Heart right ventricle (tissue), 16 donors: ENCODE measurements at regions not wholly inside any gene's neighbourhood (a gene's known extent, or its start where the extent isn't known, plus 50 kb on each side); places are given as distances from the start of the nearest gene placed in this dataset.
A peak's percentile ranks its signal among the peaks of the same experiment; 100 is the strongest.

ENCODE experiments used
- ATAC-seq, 8 donors: fragments of 200-7000 bp; cut with Tn5 transposase; one replicate each; pipeline ENCODE4 v1.9.1; 2020; ENCODE audit warnings: mild to moderate bottlenecking in 8 of 8, moderate library complexity in 8 of 8, moderate number of reproducible peaks in 1 of 8
- DNase-seq, 2 donors: peaks; one replicate each; pipeline ENCODE4 v3.0.0-alpha.2; 2020
- H3K27ac ChIP-seq, 10 donors: fragments of 200-600 bp; sonication (generic) in 2 of 10; one replicate each; pipeline versions ENCODE4 v1.5.0 to v1.8.0; 2020 to 2022; ENCODE audit warnings: mild to moderate bottlenecking in 3 of 10
- H3K27me3 ChIP-seq, 7 donors: fragments of 200-600 bp; one replicate each; pipeline ENCODE4 v1.8.0; 2021 to 2022; ENCODE audit warnings: mild to moderate bottlenecking in 2 of 7
- H3K36me3 ChIP-seq, 9 donors: fragments of 200-600 bp; sonication (generic) in 1 of 9; one replicate each; pipeline versions ENCODE4 v1.5.0 to v1.8.0; 2020 to 2022; ENCODE audit warnings: mild to moderate bottlenecking in 2 of 9
- H3K4me1 ChIP-seq, 9 donors: fragments of 200-600 bp; sonication (generic) in 1 of 9; one replicate each; pipeline versions ENCODE4 v1.5.0 to v1.8.0; 2020 to 2022; ENCODE audit warnings: mild to moderate bottlenecking in 4 of 9
- H3K4me3 ChIP-seq, 10 donors: fragments of 200-600 bp; sonication (generic) in 2 of 10; one replicate each; pipeline versions ENCODE4 v1.5.0 to v1.8.0; 2020 to 2022; ENCODE audit warnings: mild to moderate bottlenecking in 7 of 10, moderate library complexity in 2 of 10
- H3K9me3 ChIP-seq, 11 donors: fragments of 200-600 bp in 10 of 11; sonication (generic) in 2 of 11; one replicate each; pipeline versions ENCODE4 v1.5.0 to v1.8.0; 2013 to 2022; ENCODE audit warnings: mild to moderate bottlenecking in 2 of 11, control low read depth in 1 of 11, moderate library complexity in 1 of 11
- CTCF ChIP-seq, 9 donors: fragments of 200-600 bp; sonication (generic) in 2 of 9; IDR thresholded peaks; one replicate each; pipeline versions ENCODE4 v1.5.0 to v1.8.0; 2021 to 2022; ENCODE audit warnings: antibody characterized with exemption in 9 of 9, mild to moderate bottlenecking in 5 of 9, moderate library complexity in 1 of 9
- WGBS, 2 donors: extraction: QIAGEN DNeasy Blood & Tissue Kit; methylation state at CpG; one replicate each; pipeline ENCODE4 v1.1.7; 2013; ENCODE audit warnings: inconsistent platforms in 1 of 2; 5-methylcytosine and 5-hydroxymethylcytosine counted together
- intact Hi-C, 10 donors: fragments of 100-400 bp; cut with DNase I; formaldehyde crosslinking; loops; one replicate each; pipeline versions ENCODE4 v1.11.1 to v1.14.2; 2022
- donor health status: Arrhythmogenic right ventricular cardiomyopathy.
- donor health status: ischemic (EF 13 %, LVEDD 7.1; RV severe dilation, severe dysfunction).
- donor health status: healthy with polysubstance abuse.
- donor health status: DM: no; HTN: yes; CAD: no.
- donor health status: DM: no; HTN: no; CAD: no.
- donor health status: ischemic (EF 25% LVEDD 6.9; RV normal size, moderate dysfunction).
- donor health status: ischemic (EF 25% LVEDD 5.7; RV mildly dilated, moderate dysfunction).
- donor health status: healthy.
- donor health status: DM: yes; HTN: yes; CAD: no.
- donor health status: Ischemic cardiomyopathy.
- donor health status: ischemic (EF 35%, LVEDD 5.7; RV mildly dilated, moderate dysfunction).
- donor health status: nonischemic (EF 11% LVEDD 7.7; RV severe dilation, severe dysfunction).
- donor health status: DM: yes; HTN: yes; CAD: no.
- donor health status: PGD.
- donor health status: ischemic (EF 29% LVEDD 5.4; RV normal size, mild dysfunction).
- donor health status: nonischemic (EF 23%, LVEDD 6.1; RV moderate dilation, normal function).

GRCh38 chr3:184659797-184660301 lies 52.0 kb downstream of the MAGEF1 start:
- ATAC-seq, result peak in 1 of 8 donors; percentile 56

GRCh38 chr3:184658223-184658928 lies 53.5 kb downstream of the MAGEF1 start:
- peaks cover 0 to 15% (median 0%) of the 10 kb centered on the region in 11 donors for H3K9me3 ChIP-seq
- no peaks in the 10 kb centered on the region for H3K27me3 ChIP-seq
- peak overlapping the region in 6 of 10 donors; percentile 16 to 65 (median 33) for H3K27ac ChIP-seq
- H3K4me3 ChIP-seq, result no peak overlapping the region
- H3K4me1 ChIP-seq, result peaks cover 0 to 44% (median 10%) of the 10 kb centered on the region in 9 donors
- intact Hi-C loops, result no loop called here
- TF ChIP-seq CTCF (IDR thresholded peaks at IDR 0.05), result no peak
- WGBS, 2 donors, result 51 to 63% methylated on average over 10 of the region's 10 CpGs
- ATAC-seq, result peak in 7 of 8 donors; percentile 21 to 85 (median 59)
- peak; percentile 23 to 45 for DNase-seq
- H3K36me3 ChIP-seq, result no peaks in the 10 kb centered on the region

More at GRCh38 chr3:184659797-184660301, 52.0 kb downstream of the MAGEF1 start:
- Histone ChIP-seq H3K36me3 (no peaks in the 10 kb centered on the region), H3K4me1 (peaks cover 0 to 44% (median 10%) of the 10 kb centered on the region in 9 donors), H3K4me3 (no peak overlapping the region), H3K9me3 (peaks cover 0 to under 1% (median 0%) of the 10 kb centered on the region in 11 donors), H3K27ac (no peak overlapping the region), H3K27me3 (no peaks in the 10 kb centered on the region)
- WGBS, 2 donors, result 63 to 73% methylated on average over 10 of the region's 10 CpGs
- peak in 1 of 2 donors; percentile 37 for DNase-seq
- intact Hi-C loops, result no loop called here
- TF ChIP-seq CTCF (IDR thresholded peaks at IDR 0.05), result no peak

- Histone ChIP-seq H3K27me3 (no peaks in the 10 kb centered on the region), H3K4me1 (peaks cover 0 to 38% (median 10%) of the 10 kb centered on the region in 9 donors), H3K36me3 (no peaks in the 10 kb centered on the region), H3K4me3 (no peak overlapping the region), H3K9me3 (peaks cover 0 to 15% (median 0%) of the 10 kb centered on the region in 11 donors), H3K27ac (peak overlapping the region in 2 of 10 donors; percentile 22 to 25)
- TF ChIP-seq CTCF (IDR thresholded peaks at IDR 0.05), result no peak
- no peak for ATAC-seq
- intact Hi-C loops, result no loop called here
- DNase-seq, result no peak
- 86 to 93% methylated on average over 10 of the region's 10 CpGs for WGBS, 2 donors
These were observed 54.8 kb downstream of the MAGEF1 start for GRCh38 chr3:184656829-184657681.

GRCh38 chr3:184656458-184656828 lies 55.4 kb downstream of the MAGEF1 start:
- 65 to 81% methylated on average over 5 of the region's 5 CpGs for WGBS, 2 donors
- Histone ChIP-seq H3K27ac (peak overlapping the region in 2 of 10 donors; percentile 22 to 25), H3K4me1 (peaks cover 0 to 40% (median 10%) of the 10 kb centered on the region in 9 donors), H3K36me3 (no peaks in the 10 kb centered on the region), H3K9me3 (peaks cover 0 to 15% (median 0%) of the 10 kb centered on the region in 11 donors), H3K4me3 (no peak overlapping the region), H3K27me3 (no peaks in the 10 kb centered on the region)
- intact Hi-C loops, result no loop called here
- no peak for TF ChIP-seq CTCF (IDR thresholded peaks at IDR 0.05)
- no peak for ATAC-seq
- DNase-seq, result no peak
